RWPE2 (cell line): ENCODE measurements at regions not wholly inside any gene's neighbourhood (a gene's known extent, or its start where the extent isn't known, plus 50 kb on each side); places are given as distances from the start of the nearest gene placed in this dataset.
"Not testable (repeated sequence)": the region's sequence is repeated elsewhere in the genome, so short reads cannot be mapped to it uniquely, and the experiment has no call there.

Experiments
- ATAC-seq: fragments of 200-7000 bp; cut with Tn5 transposase; 3 replicates; pipeline ENCODE4 v1.9.1; 2021; ENCODE audit warnings: low read depth
- DNase-seq: peaks from one replicate; pipeline ENCODE4 v3.0.0-alpha.2; 2020; ENCODE audit warnings: low spot score
- H3K27ac ChIP-seq: fragments of 450-650 bp; 2 replicates; pipeline ENCODE4 v1.5.1; 2017; ENCODE audit warnings: mild to moderate bottlenecking; ENCODE audit not compliant: poor library complexity, severe bottlenecking
- H3K27me3 ChIP-seq: fragments of 250-450 bp; sonication (Bioruptor Pico); 2 replicates; pipeline ENCODE4 v1.5.1; 2021; ENCODE audit warnings: mild to moderate bottlenecking, moderate library complexity; ENCODE audit not compliant: insufficient read depth, poor library complexity, severe bottlenecking
- H3K36me3 ChIP-seq: fragments of 250-450 bp; sonication (Bioruptor Pico); 2 replicates; pipeline ENCODE4 v1.5.1; 2020; ENCODE audit warnings: low read depth, mild to moderate bottlenecking, moderate library complexity
- H3K4me1 ChIP-seq: fragments of 250-450 bp; sonication (Bioruptor Pico); 2 replicates; pipeline ENCODE4 v1.5.1; 2021; ENCODE audit warnings: mild to moderate bottlenecking, moderate library complexity; ENCODE audit not compliant: insufficient read depth, poor library complexity, severe bottlenecking
- H3K4me3 ChIP-seq: fragments of 250-450 bp; sonication (Bioruptor Pico); 2 replicates; pipeline ENCODE4 v1.5.1; 2021; ENCODE audit warnings: mild to moderate bottlenecking, moderate library complexity; ENCODE audit not compliant: severe bottlenecking
- H3K9me3 ChIP-seq: fragments of 250-450 bp; sonication (Bioruptor Pico); 2 replicates; pipeline ENCODE4 v1.5.1; 2021; ENCODE audit warnings: mild to moderate bottlenecking, moderate library complexity; ENCODE audit not compliant: severe bottlenecking
- CTCF ChIP-seq: fragments of 450-650 bp; IDR thresholded peaks from one replicate; pipeline ENCODE4 v1.5.1; 2017; ENCODE audit warnings: mild to moderate bottlenecking, moderate library complexity; ENCODE audit not compliant: poor library complexity, severe bottlenecking

- H3K4me1 ChIP-seq, result peaks cover 12% of the 10 kb centered on the region
- no peak overlapping the region for H3K4me3 ChIP-seq
- no peaks in the 10 kb centered on the region for H3K27me3 ChIP-seq
- no peak overlapping the region for H3K27ac ChIP-seq
- ATAC-seq, result peak; percentile 72
- DNase-seq, result no peak
- TF ChIP-seq CTCF, result no peak
- H3K36me3 ChIP-seq, result no peaks in the 10 kb centered on the region
- no peaks in the 10 kb centered on the region for H3K9me3 ChIP-seq
These were observed 310.1 kb downstream of the FOXL1 start for GRCh38 chr16:86888231-86889053.

DNA sequence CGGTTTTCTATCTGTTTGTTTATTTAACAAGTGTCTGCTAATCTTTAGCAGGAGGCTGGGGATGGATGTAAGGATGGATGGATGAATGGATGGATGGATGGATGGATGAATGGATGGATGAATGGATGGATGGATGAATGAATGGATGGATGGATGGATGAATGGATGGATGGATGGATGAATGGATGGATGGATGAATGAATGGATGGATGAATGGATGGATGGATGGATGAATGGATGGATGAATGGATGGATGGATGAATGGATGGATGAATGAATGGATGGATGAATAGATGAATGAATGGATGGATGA, 310.7 kb downstream of the FOXL1 start:
- H3K4me3 ChIP-seq, H3K27me3 ChIP-seq, H3K36me3 ChIP-seq, DNase-seq, H3K9me3 ChIP-seq, H3K27ac ChIP-seq, ATAC-seq: not testable (repeated sequence)
- peaks cover 12% of the 10 kb centered on the region for H3K4me1 ChIP-seq

DNA sequence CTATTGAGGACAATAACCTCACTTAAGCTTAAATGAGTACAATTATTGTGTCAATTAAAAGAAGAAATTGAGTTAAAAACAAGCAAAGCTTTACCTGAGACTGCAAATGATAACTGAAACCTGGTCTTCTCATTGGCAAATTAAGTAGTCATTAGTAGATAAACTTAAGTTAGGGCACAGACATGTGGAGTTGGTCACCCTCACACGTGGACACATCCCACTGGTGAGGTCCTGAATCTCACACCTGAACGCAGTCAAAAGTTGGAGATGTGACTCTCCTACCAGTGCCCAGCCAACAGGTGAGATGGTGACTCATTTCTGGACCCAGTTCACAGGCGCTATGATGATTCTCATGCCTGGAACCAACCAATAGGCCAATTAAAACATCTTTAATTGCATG, 311.6 kb downstream of the FOXL1 start:
- Histone ChIP-seq H3K4me1 (peaks cover 12% of the 10 kb centered on the region), H3K27ac (no peak overlapping the region), H3K4me3 (no peak overlapping the region), H3K36me3 (no peaks in the 10 kb centered on the region), H3K27me3 (no peaks in the 10 kb centered on the region), H3K9me3 (no peaks in the 10 kb centered on the region)
- ATAC-seq, result no peak
- peak; percentile 10 for DNase-seq
- no peak for TF ChIP-seq CTCF

DNA sequence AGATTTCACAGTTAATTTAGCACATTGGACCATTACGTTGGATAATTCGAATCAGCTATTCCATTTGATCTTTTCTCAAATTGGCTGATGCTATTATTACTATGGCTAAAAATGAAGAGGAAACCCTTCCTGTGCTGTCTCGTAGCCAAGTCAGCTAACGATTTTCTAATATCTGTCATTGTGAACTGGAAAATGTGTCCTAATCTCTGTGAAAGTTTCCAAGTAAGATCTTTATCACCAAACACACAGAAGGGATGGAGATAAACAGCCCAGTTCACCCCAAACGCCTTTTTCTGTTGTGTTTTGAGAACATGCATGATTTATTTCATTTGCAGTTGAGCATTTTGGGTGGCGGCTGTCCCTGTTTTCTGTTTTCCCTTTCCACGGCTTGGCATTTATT, 312.8 kb downstream of the FOXL1 start:
- DNase-seq (no peak), ATAC-seq (no peak)
- Histone ChIP-seq H3K4me3 (no peak overlapping the region), H3K4me1 (peaks cover 12% of the 10 kb centered on the region), H3K27me3 (no peaks in the 10 kb centered on the region), H3K9me3 (no peaks in the 10 kb centered on the region), H3K36me3 (no peaks in the 10 kb centered on the region), H3K27ac (no peak overlapping the region)
- no peak for TF ChIP-seq CTCF

- TF ChIP-seq CTCF, result no peak
- H3K36me3 ChIP-seq, result no peaks in the 10 kb centered on the region
These were observed 313.3 kb downstream of the FOXL1 start for GRCh38 chr16:86891631-86892030.

More at GRCh38 chr16:86891631-86892030, 313.3 kb downstream of the FOXL1 start:
- H3K27ac ChIP-seq, result no peak overlapping the region
- DNase-seq (no peak), ATAC-seq (no peak)
- H3K9me3 ChIP-seq, result no peaks in the 10 kb centered on the region
- no peaks in the 10 kb centered on the region for H3K27me3 ChIP-seq
- no peak overlapping the region for H3K4me3 ChIP-seq
- H3K4me1 ChIP-seq, result peaks cover 12% of the 10 kb centered on the region
